GM23338 (cell line): ENCODE measurements at regions not wholly inside any gene's neighbourhood (a gene's known extent, or its start where the extent isn't known, plus 50 kb on each side); places are given as distances from the start of the nearest gene placed in this dataset.

Experiments
- ATAC-seq: fragments of 200-7000 bp; cut with Tn5 transposase; 3 replicates; pipeline ENCODE4 v1.9.1; 2020
- DNase-seq: peaks from one replicate; pipeline ENCODE4 v3.0.0-alpha.2; 2015; ENCODE audit warnings: low spot score
- H2AFZ ChIP-seq: fragments of 200-600 bp; sonication (generic); 2 replicates; pipeline ENCODE4 v1.8.0; 2016; ENCODE audit warnings: antibody characterized with exemption, mild to moderate bottlenecking, moderate library complexity
- H3F3A ChIP-seq: fragments of 200-600 bp; sonication (generic); replicated peaks from 2 replicates; pipeline ENCODE4 v1.8.0; 2017; ENCODE audit warnings: antibody characterized with exemption, mixed run types, low read depth
- H3K27ac ChIP-seq: fragments of 200-600 bp; sonication (generic); 2 replicates; pipeline ENCODE4 v1.6.1; 2016; ENCODE audit warnings: low read depth
- H3K27me3 ChIP-seq: fragments of 200-600 bp; sonication (generic); 2 replicates; pipeline ENCODE4 v1.8.0; 2016; ENCODE audit warnings: mild to moderate bottlenecking, mixed run types, moderate library complexity; ENCODE audit not compliant: insufficient read depth
- H3K36me3 ChIP-seq: fragments of 200-600 bp; sonication (generic); 2 replicates; pipeline ENCODE4 v1.8.0; 2016; ENCODE audit warnings: mild to moderate bottlenecking; ENCODE audit not compliant: insufficient read depth
- H3K4me1 ChIP-seq: fragments of 200-600 bp; sonication (generic); 2 replicates; pipeline ENCODE4 v1.8.0; 2016; ENCODE audit warnings: mild to moderate bottlenecking, moderate library complexity; ENCODE audit not compliant: insufficient read depth
- H3K4me2 ChIP-seq: fragments of 200-600 bp; sonication (generic); 2 replicates; pipeline ENCODE4 v1.7.1; 2017; ENCODE audit warnings: mixed run types
- H3K4me3 ChIP-seq: fragments of 200-600 bp; sonication (generic); 2 replicates; pipeline ENCODE4 v1.6.1; 2016; ENCODE audit warnings: mixed run types
- H3K79me2 ChIP-seq: fragments of 200-600 bp; sonication (generic); replicated peaks from 2 replicates; pipeline ENCODE4 v1.8.0; 2017; ENCODE audit warnings: mild to moderate bottlenecking; ENCODE audit not compliant: insufficient read depth
- H3K9me2 ChIP-seq: fragments of 200-600 bp; sonication (generic); 2 replicates; pipeline ENCODE4 v1.8.0; 2017; ENCODE audit not compliant: insufficient read depth
- H4K20me1 ChIP-seq: fragments of 200-600 bp; sonication (generic); replicated peaks from 2 replicates; pipeline ENCODE4 v1.8.0; 2017; ENCODE audit warnings: mild to moderate bottlenecking; ENCODE audit not compliant: insufficient read depth
- H3K27ac Mint-ChIP-seq: 2 replicates; pipeline ENCODE4 v1.8.0; 2020; ENCODE audit warnings: inconsistent platforms, mild to moderate bottlenecking, moderate library complexity, mixed read lengths
- H3K27me3 Mint-ChIP-seq: 3 replicates; pipeline ENCODE4 v1.8.0; 2022; ENCODE audit warnings: low read depth, mild to moderate bottlenecking, moderate library complexity, mixed read lengths, inconsistent platforms; ENCODE audit not compliant: insufficient read depth, poor library complexity
- H3K36me3 Mint-ChIP-seq: 3 replicates; pipeline ENCODE4 v1.8.0; 2021; ENCODE audit warnings: low read depth, mild to moderate bottlenecking, inconsistent platforms, moderate library complexity, mixed read lengths
- H3K4me1 Mint-ChIP-seq: 3 replicates; pipeline ENCODE4 v1.8.0; 2020; ENCODE audit warnings: mild to moderate bottlenecking, inconsistent platforms, mixed read lengths
- H3K4me3 Mint-ChIP-seq: 3 replicates; pipeline ENCODE4 v1.8.0; 2021; ENCODE audit warnings: moderate library complexity, mild to moderate bottlenecking, inconsistent platforms, mixed read lengths
- H3K9me3 Mint-ChIP-seq: 3 replicates; pipeline ENCODE4 v1.8.0; 2020; ENCODE audit warnings: moderate library complexity, mild to moderate bottlenecking, inconsistent platforms, mixed read lengths
- CREB1 ChIP-seq: fragments of 250-450 bp; sonication (Bioruptor Pico); IDR thresholded peaks from 2 replicates; pipeline ENCODE4 v1.5.0; 2020; ENCODE audit warnings: low read depth, mild to moderate bottlenecking, moderate library complexity
- EZH2 ChIP-seq: fragments of 200-600 bp; sonication (generic); IDR thresholded peaks from one replicate; pipeline ENCODE4 v1.8.0; 2017; ENCODE audit warnings: antibody characterized with exemption, mild to moderate bottlenecking, low read depth; ENCODE audit not compliant: unreplicated experiment
- EZH2phosphoT487 ChIP-seq: fragments of 200-600 bp; sonication (generic); IDR thresholded peaks from one replicate; pipeline ENCODE4 v1.8.1; 2018; ENCODE audit warnings: antibody characterized with exemption; ENCODE audit not compliant: unreplicated experiment
- JUNB ChIP-seq: IDR thresholded peaks from one replicate; pipeline ENCODE4 v1.6.1; 2016; ENCODE audit warnings: antibody characterized with exemption; ENCODE audit not compliant: unreplicated experiment
- NANOG ChIP-seq: IDR thresholded peaks from 2 replicates; pipeline ENCODE4 v1.6.1; 2016; ENCODE audit warnings: antibody characterized with exemption, borderline replicate concordance
- POLR2AphosphoS5 ChIP-seq: IDR thresholded peaks from 2 replicates; pipeline ENCODE4 v1.6.1; 2016; ENCODE audit warnings: antibody characterized with exemption, low read depth
- STAT1 ChIP-seq: IDR thresholded peaks from one replicate; pipeline ENCODE4 v1.6.1; 2016; ENCODE audit warnings: antibody characterized with exemption; ENCODE audit not compliant: unreplicated experiment
- ZNF114 ChIP-seq: fragments of 250-450 bp; sonication (Bioruptor Pico); IDR thresholded peaks from 2 replicates; pipeline ENCODE4 v1.5.0; 2020; ENCODE audit warnings: mild to moderate bottlenecking, moderate library complexity
- ZNF331 ChIP-seq: fragments of 250-450 bp; sonication (Bioruptor Pico); IDR thresholded peaks from 2 replicates; pipeline ENCODE4 v1.5.0; 2020; ENCODE audit warnings: low read depth, mild to moderate bottlenecking, moderate library complexity
- TF ChIP-seq, protein P1 (sequence below): IDR thresholded peaks from 2 replicates; pipeline ENCODE4 v1.6.1; 2016; ENCODE audit warnings: antibody characterized with exemption
- TF ChIP-seq, protein P2 (sequence below), 2 experiments: fragments of 200-600 bp in 1 of 2; sonication (generic) in 1 of 2; conservative IDR thresholded peaks; 2 replicates each; pipeline versions ENCODE4 v1.5.1 to v1.6.1; 2016 to 2017; ENCODE audit warnings: antibody characterized with exemption in 2 of 2, low read depth in 2 of 2, mild to moderate bottlenecking in 2 of 2, moderate library complexity in 1 of 2

- no peak overlapping the region for H3K27ac ChIP-seq
- H3K4me1 Mint-ChIP-seq = 0 out of 3 replicates have a peak, but pooled peaks cover 3% of the 10 kb centered on the region
- no peaks in the 10 kb centered on the region for H3K27me3 ChIP-seq
- no peaks in the 10 kb centered on the region for H3K79me2 ChIP-seq
- H3K9me2 ChIP-seq = peaks cover 3% of the 10 kb centered on the region; the same call in 1 of the 2 replicates
- no peaks in the 10 kb centered on the region for H4K20me1 ChIP-seq
- no peak overlapping the region for H3K27ac Mint-ChIP-seq
- H3K9me3 Mint-ChIP-seq = no peaks in the 10 kb centered on the region
- ATAC-seq (no peak), DNase-seq (no peak)
- H3K36me3 Mint-ChIP-seq = no peaks in the 10 kb centered on the region
- H2AFZ ChIP-seq = no peak overlapping the region
- peaks cover 8% of the 10 kb centered on the region for H3K27me3 Mint-ChIP-seq
- no peak for TF ChIP-seq ZNF114 (CRISPR knock-in tag)
- TF ChIP-seq EZH2 = no peak
- TF ChIP-seq, protein P1, sequence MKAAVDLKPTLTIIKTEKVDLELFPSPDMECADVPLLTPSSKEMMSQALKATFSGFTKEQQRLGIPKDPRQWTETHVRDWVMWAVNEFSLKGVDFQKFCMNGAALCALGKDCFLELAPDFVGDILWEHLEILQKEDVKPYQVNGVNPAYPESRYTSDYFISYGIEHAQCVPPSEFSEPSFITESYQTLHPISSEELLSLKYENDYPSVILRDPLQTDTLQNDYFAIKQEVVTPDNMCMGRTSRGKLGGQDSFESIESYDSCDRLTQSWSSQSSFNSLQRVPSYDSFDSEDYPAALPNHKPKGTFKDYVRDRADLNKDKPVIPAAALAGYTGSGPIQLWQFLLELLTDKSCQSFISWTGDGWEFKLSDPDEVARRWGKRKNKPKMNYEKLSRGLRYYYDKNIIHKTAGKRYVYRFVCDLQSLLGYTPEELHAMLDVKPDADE = no peak
- TF ChIP-seq POLR2AphosphoS5 = no peak
- TF ChIP-seq ZNF331 (CRISPR knock-in tag) = no peak
- TF ChIP-seq STAT1 = no peak
- TF ChIP-seq, protein P2, sequence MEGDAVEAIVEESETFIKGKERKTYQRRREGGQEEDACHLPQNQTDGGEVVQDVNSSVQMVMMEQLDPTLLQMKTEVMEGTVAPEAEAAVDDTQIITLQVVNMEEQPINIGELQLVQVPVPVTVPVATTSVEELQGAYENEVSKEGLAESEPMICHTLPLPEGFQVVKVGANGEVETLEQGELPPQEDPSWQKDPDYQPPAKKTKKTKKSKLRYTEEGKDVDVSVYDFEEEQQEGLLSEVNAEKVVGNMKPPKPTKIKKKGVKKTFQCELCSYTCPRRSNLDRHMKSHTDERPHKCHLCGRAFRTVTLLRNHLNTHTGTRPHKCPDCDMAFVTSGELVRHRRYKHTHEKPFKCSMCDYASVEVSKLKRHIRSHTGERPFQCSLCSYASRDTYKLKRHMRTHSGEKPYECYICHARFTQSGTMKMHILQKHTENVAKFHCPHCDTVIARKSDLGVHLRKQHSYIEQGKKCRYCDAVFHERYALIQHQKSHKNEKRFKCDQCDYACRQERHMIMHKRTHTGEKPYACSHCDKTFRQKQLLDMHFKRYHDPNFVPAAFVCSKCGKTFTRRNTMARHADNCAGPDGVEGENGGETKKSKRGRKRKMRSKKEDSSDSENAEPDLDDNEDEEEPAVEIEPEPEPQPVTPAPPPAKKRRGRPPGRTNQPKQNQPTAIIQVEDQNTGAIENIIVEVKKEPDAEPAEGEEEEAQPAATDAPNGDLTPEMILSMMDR (conservative IDR thresholded peaks at IDR 0.05; ENCODE audit: low read depth in 2 of 2) = no peak
- TF ChIP-seq CREB1 = no peak
- no peak for TF ChIP-seq NANOG
- no peak overlapping the region for H3K4me3 Mint-ChIP-seq
- no peak overlapping the region for H3K4me3 ChIP-seq
- H3K36me3 ChIP-seq = no peaks in the 10 kb centered on the region
- H3K4me1 ChIP-seq = no peaks in the 10 kb centered on the region
- H3K4me2 ChIP-seq = no peak overlapping the region
- no peaks in the 10 kb centered on the region for H3F3A ChIP-seq
These were observed 185.0 kb downstream of the ADAMTS15 start for GRCh38 chr11:130633466-130633865.

DNA sequence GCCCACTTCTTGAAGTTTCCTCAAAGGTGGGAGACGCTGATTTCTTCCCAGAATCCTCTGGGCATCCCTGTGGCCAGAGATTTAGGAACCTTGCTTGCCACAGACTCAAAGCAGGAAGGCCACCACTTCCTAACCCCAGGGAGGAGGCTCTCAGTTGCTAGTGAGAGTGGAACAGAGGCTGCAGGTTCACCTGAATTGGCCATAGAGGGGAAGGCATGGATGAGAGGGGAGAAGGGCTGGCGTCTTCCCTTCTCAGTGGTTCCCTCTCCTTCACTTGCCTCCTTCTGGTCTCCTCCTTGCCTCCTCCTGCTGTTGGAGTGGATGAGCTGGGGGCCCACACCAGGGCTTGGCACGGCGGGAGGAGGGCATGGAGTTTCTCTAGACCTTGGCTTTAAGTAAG is 185.7 kb downstream of the ADAMTS15 start:
- H3K36me3 Mint-ChIP-seq = no peaks in the 10 kb centered on the region
- no peaks in the 10 kb centered on the region for H3K9me3 Mint-ChIP-seq
- Histone ChIP-seq H3F3A (no peaks in the 10 kb centered on the region), H3K4me2 (no peak overlapping the region), H3K4me3 (no peak overlapping the region), H3K9me2 (peaks cover 3% of the 10 kb centered on the region; the same call in 1 of the 2 replicates), H2AFZ (no peak overlapping the region), H3K79me2 (no peaks in the 10 kb centered on the region), H3K27me3 (no peaks in the 10 kb centered on the region), H4K20me1 (no peaks in the 10 kb centered on the region), H3K4me1 (no peaks in the 10 kb centered on the region), H3K27ac (no peak overlapping the region), H3K36me3 (no peaks in the 10 kb centered on the region; the same call in 1 of the 2 replicates)
- H3K4me3 Mint-ChIP-seq = no peak overlapping the region
- H3K4me1 Mint-ChIP-seq = 0 out of 3 replicates have a peak, but pooled peaks cover 3% of the 10 kb centered on the region
- no peak for ATAC-seq
- H3K27ac Mint-ChIP-seq = no peak overlapping the region
- H3K27me3 Mint-ChIP-seq = peaks cover 4% of the 10 kb centered on the region
- no peak for DNase-seq
- TF ChIP-seq NANOG (no peak), ZNF114 (CRISPR knock-in tag) (no peak), CREB1 (no peak), EZH2 (no peak), STAT1 (no peak), ZNF331 (CRISPR knock-in tag) (no peak), JUNB (no peak), EZH2phosphoT487 (no peak), POLR2AphosphoS5 (no peak)
- TF ChIP-seq, protein P1 = no peak
- TF ChIP-seq, protein P2 (conservative IDR thresholded peaks at IDR 0.05; ENCODE audit: low read depth in 2 of 2) = no peak
